ENCODE measurements at regions not wholly inside any gene's neighbourhood (a gene's known extent, or its start where the extent isn't known, plus 50 kb on each side); places are given as distances from the start of the nearest gene placed in this dataset.
"Not testable (repeated sequence)": the region's sequence is repeated elsewhere in the genome, so short reads cannot be mapped to it uniquely, and the experiment has no call there.

GRCh38 chr1:143709606-143710259 lies 262.1 kb downstream of the FAM72C start:
- not testable (repeated sequence) for H3K36me3 ChIP-seq (ENCODE audit: insufficient read depth, low read length); H3K9me3 ChIP-seq (ENCODE audit: low read depth, low read length); H3K4me2 ChIP-seq (ENCODE audit: insufficient read depth, low read length); H4K20me1 ChIP-seq (ENCODE audit: insufficient read depth, low read length); H3K4me1 ChIP-seq (ENCODE audit: insufficient read depth, low read length); H3K4me3 ChIP-seq (ENCODE audit: insufficient read depth, low read length); H3K27ac ChIP-seq (ENCODE audit: low read depth, low read length); H2AFZ ChIP-seq (ENCODE audit: low read length); H3K27me3 ChIP-seq (ENCODE audit: insufficient read depth, low read length); DNase-seq (ENCODE audit: insufficient read length, low spot score, missing footprints); H3K79me2 ChIP-seq (ENCODE audit: insufficient read depth, low read length)
- TF ChIP-seq, protein P1, sequence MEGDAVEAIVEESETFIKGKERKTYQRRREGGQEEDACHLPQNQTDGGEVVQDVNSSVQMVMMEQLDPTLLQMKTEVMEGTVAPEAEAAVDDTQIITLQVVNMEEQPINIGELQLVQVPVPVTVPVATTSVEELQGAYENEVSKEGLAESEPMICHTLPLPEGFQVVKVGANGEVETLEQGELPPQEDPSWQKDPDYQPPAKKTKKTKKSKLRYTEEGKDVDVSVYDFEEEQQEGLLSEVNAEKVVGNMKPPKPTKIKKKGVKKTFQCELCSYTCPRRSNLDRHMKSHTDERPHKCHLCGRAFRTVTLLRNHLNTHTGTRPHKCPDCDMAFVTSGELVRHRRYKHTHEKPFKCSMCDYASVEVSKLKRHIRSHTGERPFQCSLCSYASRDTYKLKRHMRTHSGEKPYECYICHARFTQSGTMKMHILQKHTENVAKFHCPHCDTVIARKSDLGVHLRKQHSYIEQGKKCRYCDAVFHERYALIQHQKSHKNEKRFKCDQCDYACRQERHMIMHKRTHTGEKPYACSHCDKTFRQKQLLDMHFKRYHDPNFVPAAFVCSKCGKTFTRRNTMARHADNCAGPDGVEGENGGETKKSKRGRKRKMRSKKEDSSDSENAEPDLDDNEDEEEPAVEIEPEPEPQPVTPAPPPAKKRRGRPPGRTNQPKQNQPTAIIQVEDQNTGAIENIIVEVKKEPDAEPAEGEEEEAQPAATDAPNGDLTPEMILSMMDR (IDR thresholded peaks at IDR 0.05; ENCODE audit: extremely low read depth, low read depth, low read length): peak; percentile 18

DNA sequence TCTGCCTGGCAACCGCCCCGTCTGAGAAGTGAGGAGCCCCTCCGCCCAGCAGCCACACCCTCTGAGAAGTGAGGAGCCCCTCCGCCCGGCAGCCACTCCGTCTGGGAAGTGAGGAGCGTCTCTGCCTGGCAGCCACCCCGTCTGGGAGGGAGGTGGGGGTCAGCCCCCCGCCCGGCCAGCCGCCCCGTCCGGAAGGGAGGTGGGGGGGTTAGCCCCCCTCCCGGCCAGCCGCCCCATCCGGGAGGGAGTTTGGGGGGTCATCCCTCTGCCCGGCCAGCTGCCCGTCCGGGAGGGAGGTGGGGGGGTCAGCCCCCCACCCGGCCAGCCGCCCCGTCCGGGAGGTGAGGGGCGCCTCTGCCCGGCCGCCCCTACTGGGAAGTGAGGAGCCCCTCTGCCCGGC lies 269.0 kb downstream of the FAM72C start:
- H3K79me2 ChIP-seq (ENCODE audit: insufficient read depth, low read length); H3K27me3 ChIP-seq (ENCODE audit: insufficient read depth, low read length); DNase-seq (ENCODE audit: insufficient read length, low spot score, missing footprints): not testable (repeated sequence)

GRCh38 chr1:143699731-143700130 lies 272.1 kb downstream of the FAM72C start:
- H3K4me1 ChIP-seq (ENCODE audit: insufficient read depth, low read length): no peaks in the 10 kb centered on the region
- H3K9me3 ChIP-seq (ENCODE audit: low read depth, low read length): no peaks in the 10 kb centered on the region
- DNase-seq (ENCODE audit: insufficient read length, low spot score, missing footprints): no peak
- no peak overlapping the region for H3K27ac ChIP-seq (ENCODE audit: low read depth, low read length)
- no peaks in the 10 kb centered on the region for H3K36me3 ChIP-seq (ENCODE audit: insufficient read depth, low read length)
- no peak overlapping the region for H2AFZ ChIP-seq (ENCODE audit: low read length)
- H3K4me3 ChIP-seq (ENCODE audit: insufficient read depth, low read length): no peak overlapping the region
- no peaks in the 10 kb centered on the region for H3K27me3 ChIP-seq (ENCODE audit: insufficient read depth, low read length)
- TF ChIP-seq, protein P1 (IDR thresholded peaks at IDR 0.05; ENCODE audit: extremely low read depth, low read depth, low read length): no peak
- no peak overlapping the region for H3K4me2 ChIP-seq (ENCODE audit: insufficient read depth, low read length)
- H3K79me2 ChIP-seq (ENCODE audit: insufficient read depth, low read length): no peaks in the 10 kb centered on the region
- H4K20me1 ChIP-seq (ENCODE audit: insufficient read depth, low read length): no peaks in the 10 kb centered on the region

More for the DNA sequence above, 269.0 kb downstream of the FAM72C start:
- H2AFZ ChIP-seq (ENCODE audit: low read length); H3K27ac ChIP-seq (ENCODE audit: low read depth, low read length); H3K9me3 ChIP-seq (ENCODE audit: low read depth, low read length); H3K4me1 ChIP-seq (ENCODE audit: insufficient read depth, low read length); H3K4me3 ChIP-seq (ENCODE audit: insufficient read depth, low read length); H4K20me1 ChIP-seq (ENCODE audit: insufficient read depth, low read length); H3K4me2 ChIP-seq (ENCODE audit: insufficient read depth, low read length); H3K36me3 ChIP-seq (ENCODE audit: insufficient read depth, low read length): not testable (repeated sequence)

- Histone ChIP-seq H3K36me3 (ENCODE audit: insufficient read depth, low read length) (no peaks in the 10 kb centered on the region), H3K4me2 (ENCODE audit: insufficient read depth, low read length) (no peak overlapping the region), H3K4me1 (ENCODE audit: insufficient read depth, low read length) (no peaks in the 10 kb centered on the region), H3K4me3 (ENCODE audit: insufficient read depth, low read length) (no peak overlapping the region), H3K27me3 (ENCODE audit: insufficient read depth, low read length) (no peaks in the 10 kb centered on the region), H3K27ac (ENCODE audit: low read depth, low read length) (no peak overlapping the region), H3K79me2 (ENCODE audit: insufficient read depth, low read length) (no peaks in the 10 kb centered on the region), H4K20me1 (ENCODE audit: insufficient read depth, low read length) (no peaks in the 10 kb centered on the region), H3K9me3 (ENCODE audit: low read depth, low read length) (no peaks in the 10 kb centered on the region), H2AFZ (ENCODE audit: low read length) (no peak overlapping the region)
- DNase-seq (ENCODE audit: insufficient read length, low spot score, missing footprints): no peak
- TF ChIP-seq, protein P1 (IDR thresholded peaks at IDR 0.05; ENCODE audit: extremely low read depth, low read depth, low read length): no peak
Measured at GRCh38 chr1:143699115-143699514, 272.7 kb downstream of the FAM72C start.

Data from osteoblast (primary cell).